HepG2 (cell line): ENCODE measurements at regions not wholly inside any gene's neighbourhood (a gene's known extent, or its start where the extent isn't known, plus 50 kb on each side); places are given as distances from the start of the nearest gene placed in this dataset.

Experiments
- ATAC-seq: fragments of 200-7000 bp; cut with Tn5 transposase; 3 replicates; pipeline ENCODE4 v1.9.1; 2020; ENCODE audit warnings: mild to moderate bottlenecking, moderate library complexity
- BruUV-seq: library from RNA; stranded (reverse); fragments of 400-500 nt; replicated peaks from 2 replicates; lab custom pipeline; 2021; lab: Mats Ljungman, UMichigan
- CTCF ChIA-PET: fragments of 300-600 bp; formaldehyde crosslinking; extraction: SDS; loops from one replicate; lab custom pipeline; 2021; ENCODE audit warnings: low total read pairs, inconsistent platforms, low intra/inter-chr PET ratio; lab: Yijun Ruan, JAX
- POLR2A ChIA-PET: fragments of 350-600 bp; sonication (Branson Sonifier 250); formaldehyde crosslinking; loops from one replicate; lab custom pipeline; 2020; ENCODE audit warnings: antibody characterized with exemption, inconsistent platforms; lab: Yijun Ruan, JAX
- DNase-seq: peaks from one replicate; pipeline ENCODE4 v3.0.0-alpha.2; 2015; ENCODE audit warnings: low spot score
- FAIRE-seq: peaks from 3 replicates; lab custom pipeline; 2011; peaks lifted over from hg19 to GRCh38; lab: Jason Lieb, UNC
- H2AFZ ChIP-seq: one replicate; pipeline ENCODE4 v1.6.1; 2011; ENCODE audit warnings: low read length, inconsistent platforms
- H3K27ac ChIP-seq: fragments of 300-600 bp; 3 replicates; pipeline ENCODE4 v1.8.0; 2011; ENCODE audit warnings: mixed run types, mild to moderate bottlenecking, mixed read lengths, low read length, inconsistent platforms; ENCODE audit not compliant: insufficient read depth; ENCODE audit errors: extremely low read length
- H3K27me3 ChIP-seq, 2 experiments: fragments of 200-600 bp in 1 of 2; 2 replicates in 1 of 2; 3 replicates in 1 of 2; pipeline versions ENCODE4 v1.6.0 to v1.8.0; 2011; ENCODE audit warnings: low read length in 2 of 2, mild to moderate bottlenecking in 2 of 2, moderate library complexity in 2 of 2, inconsistent platforms in 1 of 2; ENCODE audit not compliant: insufficient read depth in 2 of 2, control insufficient read depth in 1 of 2
- H3K36me3 ChIP-seq, 2 experiments: fragments of 200-600 bp in 1 of 2; replicated peaks in 1 of 2; 2 replicates in 1 of 2; 3 replicates in 1 of 2; pipeline versions ENCODE4 v1.5.1 to v1.8.0; 2011; ENCODE audit warnings: low read length in 2 of 2, inconsistent platforms in 1 of 2; ENCODE audit not compliant: insufficient read depth in 2 of 2, control insufficient read depth in 1 of 2
- H3K4me1 ChIP-seq: 2 replicates; pipeline ENCODE4 v1.5.1; 2012; ENCODE audit warnings: low read length, inconsistent platforms; ENCODE audit not compliant: insufficient read depth
- H3K4me2 ChIP-seq: 2 replicates; pipeline ENCODE4 v1.6.0; 2011; ENCODE audit warnings: low read depth, low read length, inconsistent platforms
- H3K4me3 ChIP-seq, 3 experiments: fragments of 200-600 bp in 1 of 3; sonication (generic), shearing (Covaris generic) in 1 of 3; replicated peaks in 1 of 3; 2 replicates each; pipeline ENCODE4 v1.5.1; 2011 to 2016; ENCODE audit warnings: low read length in 3 of 3, inconsistent platforms in 2 of 3, low read depth in 2 of 3, mild to moderate bottlenecking in 2 of 3, control low read depth in 1 of 3, mixed read lengths in 1 of 3; ENCODE audit not compliant: insufficient read depth in 1 of 3
- H3K79me2 ChIP-seq: one replicate; pipeline ENCODE4 v1.6.1; 2011; ENCODE audit warnings: low read length, inconsistent platforms; ENCODE audit not compliant: insufficient read depth
- H3K9ac ChIP-seq: 2 replicates; pipeline ENCODE4 v1.6.0; 2011; ENCODE audit warnings: mild to moderate bottlenecking, low read depth, low read length, inconsistent platforms; ENCODE audit not compliant: insufficient read depth
- H3K9me3 ChIP-seq: 2 replicates; pipeline ENCODE4 v1.5.1; 2012; ENCODE audit warnings: mild to moderate bottlenecking, low read length
- H4K20me1 ChIP-seq: 2 replicates; pipeline ENCODE4 v1.6.0; 2011; ENCODE audit warnings: inconsistent platforms, mild to moderate bottlenecking, low read length, moderate library complexity; ENCODE audit not compliant: insufficient read depth
- ATAD3A ChIP-seq: sonication (generic); formaldehyde crosslinking; IDR thresholded peaks from 2 replicates; pipeline ENCODE4 v1.4.0; 2020; ENCODE audit warnings: missing genetic modification reagents
- GATAD1 ChIP-seq: IDR thresholded peaks from 2 replicates; pipeline ENCODE4 v1.6.1; 2016; ENCODE audit warnings: missing genetic modification reagents, missing compliant biosample characterization
- GTF2F1 ChIP-seq: fragments of 150-350 bp; IDR thresholded peaks from 2 replicates; pipeline ENCODE4 v1.6.1; 2014; ENCODE audit warnings: low read length
- JUNB ChIP-seq: sonication (generic); formaldehyde crosslinking; IDR thresholded peaks from 2 replicates; pipeline ENCODE4 v1.8.0; 2022; ENCODE audit warnings: missing genetic modification reagents, mild to moderate bottlenecking, borderline replicate concordance
- KLF6 ChIP-seq: IDR thresholded peaks from 2 replicates; pipeline ENCODE4 v1.8.0; 2016; ENCODE audit warnings: missing biosample characterization, missing genetic modification reagents
- MXI1 ChIP-seq: IDR thresholded peaks from 3 replicates; pipeline ENCODE4 v1.6.1; 2012; ENCODE audit warnings: low read depth, low read length, inconsistent platforms, borderline replicate concordance
- NFKB2 ChIP-seq: sonication (generic); formaldehyde crosslinking; IDR thresholded peaks from 2 replicates; pipeline ENCODE4 v1.4.0; 2020; ENCODE audit warnings: missing genetic modification reagents, borderline replicate concordance
- RARG ChIP-seq: sonication (generic); formaldehyde crosslinking; IDR thresholded peaks from 2 replicates; pipeline ENCODE4 v1.4.0; 2020; ENCODE audit warnings: low read depth, mild to moderate bottlenecking, missing genetic modification reagents
- SAP130 ChIP-seq: IDR thresholded peaks from 2 replicates; pipeline ENCODE4 v1.6.1; 2016; ENCODE audit warnings: low read depth
- SP140L ChIP-seq: sonication (generic); formaldehyde crosslinking; IDR thresholded peaks from 2 replicates; pipeline ENCODE4 v1.4.0; 2020; ENCODE audit warnings: missing genetic modification reagents, borderline replicate concordance
- TBX3 ChIP-seq: fragments of 450-650 bp; IDR thresholded peaks from 2 replicates; pipeline ENCODE4 v1.6.1; 2017; ENCODE audit warnings: antibody characterized with exemption, mild to moderate bottlenecking, inconsistent platforms, borderline replicate concordance
- TCF7 ChIP-seq: sonication (generic); IDR thresholded peaks from 2 replicates; pipeline ENCODE4 v1.6.1; 2016; ENCODE audit warnings: antibody characterized with exemption, low read depth
- XRCC5 ChIP-seq: fragments of 200-400 bp; formaldehyde crosslinking; optimal IDR thresholded peaks from 2 replicates; pipeline ENCODE3; 2017; ENCODE audit warnings: mild to moderate bottlenecking, low read length
- ZFX ChIP-seq: sonication (generic); formaldehyde crosslinking; IDR thresholded peaks from 2 replicates; pipeline ENCODE4 v1.4.0; 2020; ENCODE audit warnings: mild to moderate bottlenecking, low read depth, missing genetic modification reagents, moderate library complexity
- ZNF430 ChIP-seq: sonication (generic); formaldehyde crosslinking; IDR thresholded peaks from 2 replicates; pipeline ENCODE4 v1.9.0; 2021; ENCODE audit warnings: mild to moderate bottlenecking, missing genetic modification reagents
- ZNF549 ChIP-seq: sonication (generic); formaldehyde crosslinking; IDR thresholded peaks from 2 replicates; pipeline ENCODE4 v1.5.0; 2020; ENCODE audit warnings: missing genetic modification reagents
- WGBS: methylation state at CpG from one replicate; pipeline ENCODE4 v1.1.6; 2017; ENCODE audit warnings: low lambda C conversion rate; 5-methylcytosine and 5-hydroxymethylcytosine counted together
- in situ Hi-C: cut with HindIII; loops from 2 replicates; pipeline ENCODE4 v1.10.0; 2017; ENCODE audit warnings: low pct_unique_long_range_greater_than_20kb; ENCODE audit not compliant: extremely low pct_ligation_motif_present
- intact Hi-C: fragments of 100-400 bp; cut with micrococcal nuclease; formaldehyde crosslinking; loops from one replicate; pipeline ENCODE4 v1.10.0; 2022; ENCODE audit not compliant: unreplicated experiment
- TF ChIP-seq, protein P1 (sequence below): IDR thresholded peaks from 2 replicates; pipeline ENCODE4 v1.6.1; 2016; ENCODE audit warnings: missing biosample characterization, missing genetic modification reagents, low read depth
- TF ChIP-seq, protein P2 (sequence below): sonication (generic); formaldehyde crosslinking; IDR thresholded peaks from 2 replicates; pipeline ENCODE4; 2020; ENCODE audit warnings: missing genetic modification reagents, mild to moderate bottlenecking, borderline replicate concordance

DNA sequence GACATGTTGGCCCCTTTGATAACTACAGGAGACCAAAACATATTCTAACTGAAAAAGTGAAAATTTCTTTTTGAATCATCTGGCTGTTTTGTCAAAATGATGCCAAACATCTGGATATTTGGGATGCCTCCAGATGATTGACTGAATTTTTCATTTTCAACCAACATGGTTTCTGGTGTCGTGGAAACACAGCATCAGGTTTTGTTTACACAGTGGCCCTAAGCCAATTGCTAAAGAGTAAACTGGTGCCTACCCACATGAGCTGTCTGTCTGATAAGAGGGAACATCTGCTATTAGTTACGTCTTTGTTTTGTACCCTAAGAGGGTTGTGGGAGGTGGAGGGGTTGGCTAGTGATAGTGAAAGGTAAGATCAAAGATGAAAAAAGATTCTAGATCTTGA lies 204.8 kb downstream of the KCNK2 start:
- ChIA-PET POLR2A (no interaction called here), CTCF (no interaction called here)
- no TSS peak for BruUV-seq
- H3K9ac ChIP-seq: no peak overlapping the region
- no peaks in the 10 kb centered on the region for H3K9me3 ChIP-seq
- H3K79me2 ChIP-seq: no peaks in the 10 kb centered on the region
- no peak overlapping the region for H3K4me2 ChIP-seq
- 2% methylated on average over 2 of the region's 2 CpGs for WGBS
- TF ChIP-seq ATAD3A (CRISPR knock-in tag) (no peak), KLF6 (CRISPR knock-in tag) (no peak), MXI1 (no peak), SAP130 (CRISPR knock-in tag) (no peak)
- TF ChIP-seq, protein P1, sequence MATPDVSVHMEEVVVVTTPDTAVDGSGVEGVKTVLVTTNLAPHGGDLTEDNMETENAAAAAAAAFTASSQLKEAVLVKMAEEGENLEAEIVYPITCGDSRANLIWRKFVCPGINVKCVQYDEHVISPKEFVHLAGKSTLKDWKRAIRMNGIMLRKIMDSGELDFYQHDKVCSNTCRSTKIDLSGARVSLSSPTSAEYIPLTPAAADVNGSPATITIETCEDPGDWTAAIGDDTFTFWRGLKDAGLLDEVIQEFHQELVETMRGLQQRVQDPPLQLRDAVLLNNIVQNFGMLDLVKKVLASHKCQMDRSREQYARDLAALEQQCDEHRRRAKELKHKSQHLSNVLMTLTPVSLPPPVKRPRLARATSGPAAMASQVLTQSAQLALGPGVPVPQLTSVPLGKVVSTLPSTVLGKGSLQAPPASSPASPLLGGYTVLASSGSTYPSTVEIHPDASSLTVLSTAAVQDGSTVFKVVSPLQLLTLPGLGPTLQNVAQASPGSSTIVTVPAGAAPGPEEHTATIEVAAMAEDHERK (CRISPR knock-in tag): no peak
- in situ Hi-C loops (no loop called here), intact Hi-C loops (no loop called here)
- no peak overlapping the region for H2AFZ ChIP-seq
- no peak overlapping the region for H3K27ac ChIP-seq
- H3K27me3 ChIP-seq: no peaks in the 10 kb centered on the region
- H3K4me1 ChIP-seq: no peaks in the 10 kb centered on the region
- ATAC-seq: no peak
- FAIRE-seq: no peak
- no peaks in the 10 kb centered on the region for H4K20me1 ChIP-seq
- DNase-seq: no peak
- no peak overlapping the region for H3K4me3 ChIP-seq
- H3K36me3 ChIP-seq: no peaks in the 10 kb centered on the region

DNA sequence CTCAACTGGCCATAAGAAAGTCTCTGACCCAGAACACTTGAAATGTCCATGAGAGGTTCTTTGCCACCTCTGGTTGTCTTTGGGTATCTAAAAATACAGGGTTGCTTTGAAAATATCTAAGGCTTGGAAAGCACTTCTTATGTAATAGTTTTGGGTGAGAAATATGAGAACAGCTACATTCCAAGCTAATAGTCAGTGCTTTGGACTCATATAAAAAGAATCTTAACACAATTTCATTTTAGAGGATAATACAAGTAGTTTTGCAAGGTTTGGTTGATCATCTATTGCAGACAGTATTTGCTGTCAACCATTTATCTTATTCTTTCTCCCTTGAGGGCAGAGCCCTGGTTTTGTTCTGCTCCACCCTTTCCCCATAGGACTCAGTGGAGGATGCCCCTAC lies 207.5 kb downstream of the KCNK2 start:
- H3K36me3 ChIP-seq: no peaks in the 10 kb centered on the region
- no peak overlapping the region for H3K9ac ChIP-seq
- H3K4me2 ChIP-seq: no peak overlapping the region
- H3K27ac ChIP-seq: no peak overlapping the region
- FAIRE-seq (no peak), ATAC-seq (no peak), DNase-seq (no peak)
- in situ Hi-C loops: no loop called here
- no peaks in the 10 kb centered on the region for H3K27me3 ChIP-seq
- CTCF ChIA-PET: no interaction called here
- H2AFZ ChIP-seq: no peak overlapping the region
- H4K20me1 ChIP-seq: no peaks in the 10 kb centered on the region
- H3K4me1 ChIP-seq: no peaks in the 10 kb centered on the region
- POLR2A ChIA-PET: no interaction called here
- no TSS peak for BruUV-seq
- peaks cover 14% of the 10 kb centered on the region for H3K9me3 ChIP-seq
- H3K4me3 ChIP-seq: no peak overlapping the region
- intact Hi-C loops: no loop called here
- no peaks in the 10 kb centered on the region for H3K79me2 ChIP-seq
- TF ChIP-seq ZFX (CRISPR knock-in tag) (no peak), GATAD1 (CRISPR knock-in tag) (no peak), XRCC5 (no peak), ZNF549 (CRISPR knock-in tag) (no peak), RARG (no peak), SP140L (no peak), GTF2F1 (no peak), TCF7 (no peak), TBX3 (no peak), NFKB2 (CRISPR knock-in tag) (no peak), ZNF430 (CRISPR knock-in tag) (no peak), JUNB (CRISPR knock-in tag) (no peak)
- TF ChIP-seq, protein P2, sequence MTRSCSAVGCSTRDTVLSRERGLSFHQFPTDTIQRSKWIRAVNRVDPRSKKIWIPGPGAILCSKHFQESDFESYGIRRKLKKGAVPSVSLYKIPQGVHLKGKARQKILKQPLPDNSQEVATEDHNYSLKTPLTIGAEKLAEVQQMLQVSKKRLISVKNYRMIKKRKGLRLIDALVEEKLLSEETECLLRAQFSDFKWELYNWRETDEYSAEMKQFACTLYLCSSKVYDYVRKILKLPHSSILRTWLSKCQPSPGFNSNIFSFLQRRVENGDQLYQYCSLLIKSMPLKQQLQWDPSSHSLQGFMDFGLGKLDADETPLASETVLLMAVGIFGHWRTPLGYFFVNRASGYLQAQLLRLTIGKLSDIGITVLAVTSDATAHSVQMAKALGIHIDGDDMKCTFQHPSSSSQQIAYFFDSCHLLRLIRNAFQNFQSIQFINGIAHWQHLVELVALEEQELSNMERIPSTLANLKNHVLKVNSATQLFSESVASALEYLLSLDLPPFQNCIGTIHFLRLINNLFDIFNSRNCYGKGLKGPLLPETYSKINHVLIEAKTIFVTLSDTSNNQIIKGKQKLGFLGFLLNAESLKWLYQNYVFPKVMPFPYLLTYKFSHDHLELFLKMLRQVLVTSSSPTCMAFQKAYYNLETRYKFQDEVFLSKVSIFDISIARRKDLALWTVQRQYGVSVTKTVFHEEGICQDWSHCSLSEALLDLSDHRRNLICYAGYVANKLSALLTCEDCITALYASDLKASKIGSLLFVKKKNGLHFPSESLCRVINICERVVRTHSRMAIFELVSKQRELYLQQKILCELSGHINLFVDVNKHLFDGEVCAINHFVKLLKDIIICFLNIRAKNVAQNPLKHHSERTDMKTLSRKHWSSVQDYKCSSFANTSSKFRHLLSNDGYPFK (CRISPR knock-in tag): no peak
